K562 (cell line): ENCODE measurements at regions not wholly inside any gene's neighbourhood (a gene's known extent, or its start where the extent isn't known, plus 50 kb on each side); places are given as distances from the start of the nearest gene placed in this dataset.

Source experiments
- ATAC-seq: fragments of 200-7000 bp; cut with Tn5 transposase; 3 replicates; pipeline ENCODE4 v1.9.1; 2020; ENCODE audit warnings: moderate library complexity
- BruUV-seq: library from RNA; stranded (reverse); fragments of 400-500 nt; replicated peaks from 2 replicates; lab custom pipeline; 2021; lab: Mats Ljungman, UMichigan
- CTCF ChIA-PET: fragments of 300-600 bp; formaldehyde crosslinking; extraction: SDS; loops from one replicate; lab custom pipeline; 2021; ENCODE audit warnings: low intra/inter-chr PET ratio; lab: Yijun Ruan, JAX
- POLR2A ChIA-PET: fragments of 300-600, 350-650 bp; sonication (Branson Sonifier 250); formaldehyde crosslinking; extraction: SDS; loops from one replicate; lab custom pipeline; 2021; ENCODE audit warnings: antibody characterized with exemption, inconsistent platforms; lab: Yijun Ruan, JAX
- DNase-seq, 4 experiments: peaks; one replicate each; pipeline versions ENCODE4 v3.0.0 to v3.0.0-alpha.2; 2011 to 2018; ENCODE audit warnings: low spot score in 3 of 4, mixed read lengths in 3 of 4; ENCODE audit errors: extremely low read depth in 1 of 4
- FAIRE-seq: peaks from 2 replicates; lab custom pipeline; 2011; peaks lifted over from hg19 to GRCh38; lab: Jason Lieb, UNC
- H2AFZ ChIP-seq: 2 replicates; pipeline ENCODE4 v1.6.0; 2011; ENCODE audit warnings: low read depth, low read length, control low read depth, inconsistent platforms
- H3K27ac ChIP-seq: fragments of 200-600 bp; 3 replicates; pipeline ENCODE4 v1.8.0; 2011; ENCODE audit warnings: low read depth, mild to moderate bottlenecking, control low read depth, inconsistent platforms, low read length, moderate library complexity, mixed read lengths; ENCODE audit errors: extremely low read depth
- H3K27me3 ChIP-seq, 2 experiments: fragments of 300-600 bp in 1 of 2; 2 replicates in 1 of 2; 3 replicates in 1 of 2; pipeline versions ENCODE4 v1.6.0 to v1.8.0; 2011; ENCODE audit warnings: inconsistent platforms in 2 of 2, low read length in 2 of 2, mild to moderate bottlenecking in 1 of 2, mixed read lengths in 1 of 2, moderate library complexity in 1 of 2; ENCODE audit not compliant: control insufficient read depth in 2 of 2, insufficient read depth in 2 of 2
- H3K36me3 ChIP-seq: fragments of 300-600 bp; 3 replicates; pipeline ENCODE4 v1.8.0; 2011; ENCODE audit warnings: mild to moderate bottlenecking, low read length, inconsistent platforms; ENCODE audit not compliant: control insufficient read depth, insufficient read depth
- H3K4me1 ChIP-seq, 2 experiments: fragments of 200-600 bp in 1 of 2; replicated peaks in 1 of 2; 2 replicates in 1 of 2; 3 replicates in 1 of 2; pipeline versions ENCODE4 v1.5.1 to v1.8.0; 2011; ENCODE audit warnings: inconsistent platforms in 2 of 2, low read length in 2 of 2, mild to moderate bottlenecking in 1 of 2, mixed read lengths in 1 of 2, moderate library complexity in 1 of 2; ENCODE audit not compliant: control insufficient read depth in 2 of 2, insufficient read depth in 2 of 2
- H3K4me2 ChIP-seq: 2 replicates; pipeline ENCODE4 v1.6.1; 2011; ENCODE audit warnings: low read length, control low read depth, inconsistent platforms, mixed read lengths; ENCODE audit not compliant: insufficient read depth
- H3K4me3 ChIP-seq: fragments of 200-600 bp; sonication (generic), shearing (Covaris generic); 2 replicates; pipeline ENCODE4 v1.5.1; 2016; ENCODE audit warnings: control low read depth, inconsistent platforms
- H3K79me2 ChIP-seq: fragments of 200-600 bp; 3 replicates; pipeline ENCODE4 v1.8.0; 2011; ENCODE audit warnings: low read length, inconsistent platforms; ENCODE audit not compliant: control insufficient read depth, insufficient read depth
- H3K9ac ChIP-seq, 2 experiments: 2 replicates each; pipeline versions ENCODE4 v1.6.0 to v1.6.1; 2011; ENCODE audit warnings: low read depth in 2 of 2, low read length in 2 of 2, control low read depth in 1 of 2, inconsistent platforms in 1 of 2, mild to moderate bottlenecking in 1 of 2, mixed read lengths in 1 of 2; ENCODE audit not compliant: insufficient read depth in 1 of 2
- H3K9me1 ChIP-seq: one replicate; pipeline ENCODE4 v1.6.0; 2011; ENCODE audit warnings: inconsistent platforms, mild to moderate bottlenecking, low read length, moderate library complexity; ENCODE audit not compliant: control insufficient read depth, insufficient read depth
- H3K9me3 ChIP-seq: replicated peaks from 2 replicates; pipeline ENCODE4 v1.5.1; 2011; ENCODE audit warnings: low read depth, low read length, inconsistent platforms; ENCODE audit not compliant: control insufficient read depth, insufficient read depth
- H4K20me1 ChIP-seq: replicated peaks from 2 replicates; pipeline ENCODE4 v1.6.1; 2011; ENCODE audit warnings: low read length, inconsistent platforms, mixed read lengths; ENCODE audit not compliant: control insufficient read depth, insufficient read depth
- EHMT2 ChIP-seq: fragments of 450-650 bp; IDR thresholded peaks from 2 replicates; pipeline ENCODE4 v1.6.1; 2018; ENCODE audit warnings: antibody characterized with exemption
- TEAD4 ChIP-seq, 2 experiments: sonication (generic) in 1 of 2; formaldehyde crosslinking in 1 of 2; IDR thresholded peaks; 2 replicates each; pipeline versions ENCODE4 v1.6.1 to v1.8.0; 2012 to 2022; ENCODE audit warnings: borderline replicate concordance in 1 of 2, inconsistent platforms in 1 of 2, low read length in 1 of 2, mild to moderate bottlenecking in 1 of 2, missing genetic modification reagents in 1 of 2
- THRA ChIP-seq: fragments of 450-650 bp; IDR thresholded peaks from 2 replicates; pipeline ENCODE4 v1.6.1; 2017; ENCODE audit warnings: mild to moderate bottlenecking, moderate library complexity
- ZBTB11 ChIP-seq, 3 experiments: fragments of 200-800 bp in 1 of 3; fragments of 250-450 bp in 1 of 3; fragments of 450-650 bp in 1 of 3; sonication (Bioruptor Pico) in 1 of 3; sonication (Bioruptor generic) in 1 of 3; formaldehyde crosslinking in 1 of 3; IDR thresholded peaks; 2 replicates each; pipeline versions ENCODE4 v1.6.1 to v1.8.0; 2016 to 2022; ENCODE audit warnings: mild to moderate bottlenecking in 2 of 3, missing genetic modification characterization in 2 of 3, missing compliant biosample characterization in 1 of 3, moderate library complexity in 1 of 3
- ZBTB43 ChIP-seq: sonication (generic); formaldehyde crosslinking; IDR thresholded peaks from 2 replicates; pipeline ENCODE4 v1.8.0; 2023; ENCODE audit warnings: mild to moderate bottlenecking, missing genetic modification reagents
- WGBS: fragments of 100-300 bp; shearing (Covaris generic); methylation state at CpG from one replicate; pipeline ENCODE4 v1.1.6; 2016; ENCODE audit warnings: low coverage, mixed read lengths; ENCODE audit not compliant: insufficient coverage; ENCODE audit errors: missing lambda C conversion rate; 5-methylcytosine and 5-hydroxymethylcytosine counted together
- in situ Hi-C: fragments of 300-500 bp; cut with MboI; formaldehyde crosslinking; loops from 4 replicates; pipeline ENCODE4 v1.15.0; 2018; ENCODE audit warnings: inconsistent platforms, mixed read lengths
- intact Hi-C: fragments of 100-400 bp; cut with micrococcal nuclease; formaldehyde crosslinking; loops from 2 replicates; pipeline ENCODE4 v1.14.2; 2022

- TF ChIP-seq ZBTB43 = no peak
- TF ChIP-seq EHMT2 = peak; percentile 66; the same call in 1 of the 2 replicates
- no peak for TF ChIP-seq TEAD4 (IDR thresholded peaks at IDR 0.05; ENCODE audit: low read length)
- TF ChIP-seq TEAD4 (CRISPR knock-in tag; IDR thresholded peaks at IDR 0.05; ENCODE audit: borderline replicate concordance) = no peak
Measured at GRCh38 chr20:53734006-53734688, 140.5 kb upstream of the ZNF217 start (continued).

GRCh38 chr20:53731595-53731994 lies 138.0 kb upstream of the ZNF217 start:
- intact Hi-C loops (loop anchor here (10.0 kb wide), 1 partner anchor 133 kb away; no protein-coding TSS in a partner anchor), in situ Hi-C loops (no loop called here)
- WGBS = 40% methylated on average over 2 of the region's 2 CpGs
- no peak overlapping the region for H3K9ac ChIP-seq
- DNase-seq = no peak
- FAIRE-seq = no peak
- CTCF ChIA-PET = no interaction called here
- no peak overlapping the region for H3K4me2 ChIP-seq
- no peaks in the 10 kb centered on the region for H3K79me2 ChIP-seq
- TF ChIP-seq THRA (no peak), ZBTB11 (CRISPR knock-in tag; IDR thresholded peaks at IDR 0.05) (peak in 1 of 3 experiments; percentile 82; a peak in 1 of 6 replicates)
- no peaks in the 10 kb centered on the region for H3K27me3 ChIP-seq
- no peak overlapping the region for H3K4me3 ChIP-seq
- peaks cover 0 to 5% of the 10 kb centered on the region in 2 experiments; a peak in 1 of 5 replicates for H3K4me1 ChIP-seq
- no peak for ATAC-seq
- POLR2A ChIA-PET = no interaction called here
- no peaks in the 10 kb centered on the region for H3K9me3 ChIP-seq
- no peaks in the 10 kb centered on the region for H3K36me3 ChIP-seq
- no peak overlapping the region for H2AFZ ChIP-seq
- no peaks in the 10 kb centered on the region for H4K20me1 ChIP-seq
- H3K27ac ChIP-seq = no peak overlapping the region
- H3K9me1 ChIP-seq = peaks cover 4% of the 10 kb centered on the region
- no TSS peak for BruUV-seq
